Heart right ventricle (tissue), 16 donors: ENCODE measurements at regions not wholly inside any gene's neighbourhood (a gene's known extent, or its start where the extent isn't known, plus 50 kb on each side); places are given as distances from the start of the nearest gene placed in this dataset.

Experiments used
- ATAC-seq, 8 donors: fragments of 200-7000 bp; cut with Tn5 transposase; one replicate each; pipeline ENCODE4 v1.9.1; 2020; ENCODE audit warnings: mild to moderate bottlenecking in 8 of 8, moderate library complexity in 8 of 8, moderate number of reproducible peaks in 1 of 8
- DNase-seq, 2 donors: peaks; one replicate each; pipeline ENCODE4 v3.0.0-alpha.2; 2020
- H3K27ac ChIP-seq, 10 donors: fragments of 200-600 bp; sonication (generic) in 2 of 10; one replicate each; pipeline versions ENCODE4 v1.5.0 to v1.8.0; 2020 to 2022; ENCODE audit warnings: mild to moderate bottlenecking in 3 of 10
- H3K27me3 ChIP-seq, 7 donors: fragments of 200-600 bp; one replicate each; pipeline ENCODE4 v1.8.0; 2021 to 2022; ENCODE audit warnings: mild to moderate bottlenecking in 2 of 7
- H3K36me3 ChIP-seq, 9 donors: fragments of 200-600 bp; sonication (generic) in 1 of 9; one replicate each; pipeline versions ENCODE4 v1.5.0 to v1.8.0; 2020 to 2022; ENCODE audit warnings: mild to moderate bottlenecking in 2 of 9
- H3K4me1 ChIP-seq, 9 donors: fragments of 200-600 bp; sonication (generic) in 1 of 9; one replicate each; pipeline versions ENCODE4 v1.5.0 to v1.8.0; 2020 to 2022; ENCODE audit warnings: mild to moderate bottlenecking in 4 of 9
- H3K4me3 ChIP-seq, 10 donors: fragments of 200-600 bp; sonication (generic) in 2 of 10; one replicate each; pipeline versions ENCODE4 v1.5.0 to v1.8.0; 2020 to 2022; ENCODE audit warnings: mild to moderate bottlenecking in 7 of 10, moderate library complexity in 2 of 10
- H3K9me3 ChIP-seq, 11 donors: fragments of 200-600 bp in 10 of 11; sonication (generic) in 2 of 11; one replicate each; pipeline versions ENCODE4 v1.5.0 to v1.8.0; 2013 to 2022; ENCODE audit warnings: mild to moderate bottlenecking in 2 of 11, control low read depth in 1 of 11, moderate library complexity in 1 of 11
- whole genome bisulfite sequencing, 2 donors: extraction: QIAGEN DNeasy Blood & Tissue Kit; methylation state at CpG; one replicate each; pipeline ENCODE4 v1.1.7; 2013; ENCODE audit warnings: inconsistent platforms in 1 of 2; 5-methylcytosine and 5-hydroxymethylcytosine counted together
- intact Hi-C, 10 donors: fragments of 100-400 bp; cut with DNase I; formaldehyde crosslinking; loops; one replicate each; pipeline versions ENCODE4 v1.11.1 to v1.14.2; 2022
- TF ChIP-seq, protein P1 (sequence below), 9 donors: fragments of 200-600 bp; sonication (generic) in 2 of 9; IDR thresholded peaks; one replicate each; pipeline versions ENCODE4 v1.5.0 to v1.8.0; 2021 to 2022; ENCODE audit warnings: antibody characterized with exemption in 9 of 9, mild to moderate bottlenecking in 5 of 9, moderate library complexity in 1 of 9
- donor health status: Arrhythmogenic right ventricular cardiomyopathy.
- donor health status: ischemic (EF 13 %, LVEDD 7.1; RV severe dilation, severe dysfunction).
- donor health status: healthy with polysubstance abuse.
- donor health status: DM: no; HTN: yes; CAD: no.
- donor health status: DM: no; HTN: no; CAD: no.
- donor health status: ischemic (EF 25% LVEDD 6.9; RV normal size, moderate dysfunction).
- donor health status: ischemic (EF 25% LVEDD 5.7; RV mildly dilated, moderate dysfunction).
- donor health status: healthy.
- donor health status: DM: yes; HTN: yes; CAD: no.
- donor health status: Ischemic cardiomyopathy.
- donor health status: ischemic (EF 35%, LVEDD 5.7; RV mildly dilated, moderate dysfunction).
- donor health status: nonischemic (EF 11% LVEDD 7.7; RV severe dilation, severe dysfunction).
- donor health status: DM: yes; HTN: yes; CAD: no.
- donor health status: PGD.
- donor health status: ischemic (EF 29% LVEDD 5.4; RV normal size, mild dysfunction).
- donor health status: nonischemic (EF 23%, LVEDD 6.1; RV moderate dilation, normal function).

GRCh38 chr5:93998951-93999455 lies 257.6 kb upstream of the POU5F2 start:
- no peaks in the 10 kb centered on the region for H3K27me3 ChIP-seq
- H3K27ac ChIP-seq = no peak overlapping the region
- no peak for ATAC-seq
- 22 to 34% methylated on average over 1 of the region's 1 CpG for WGBS, 2 donors
- no peak overlapping the region for H3K4me3 ChIP-seq
- no peaks in the 10 kb centered on the region for H3K36me3 ChIP-seq
- TF ChIP-seq, protein P1, sequence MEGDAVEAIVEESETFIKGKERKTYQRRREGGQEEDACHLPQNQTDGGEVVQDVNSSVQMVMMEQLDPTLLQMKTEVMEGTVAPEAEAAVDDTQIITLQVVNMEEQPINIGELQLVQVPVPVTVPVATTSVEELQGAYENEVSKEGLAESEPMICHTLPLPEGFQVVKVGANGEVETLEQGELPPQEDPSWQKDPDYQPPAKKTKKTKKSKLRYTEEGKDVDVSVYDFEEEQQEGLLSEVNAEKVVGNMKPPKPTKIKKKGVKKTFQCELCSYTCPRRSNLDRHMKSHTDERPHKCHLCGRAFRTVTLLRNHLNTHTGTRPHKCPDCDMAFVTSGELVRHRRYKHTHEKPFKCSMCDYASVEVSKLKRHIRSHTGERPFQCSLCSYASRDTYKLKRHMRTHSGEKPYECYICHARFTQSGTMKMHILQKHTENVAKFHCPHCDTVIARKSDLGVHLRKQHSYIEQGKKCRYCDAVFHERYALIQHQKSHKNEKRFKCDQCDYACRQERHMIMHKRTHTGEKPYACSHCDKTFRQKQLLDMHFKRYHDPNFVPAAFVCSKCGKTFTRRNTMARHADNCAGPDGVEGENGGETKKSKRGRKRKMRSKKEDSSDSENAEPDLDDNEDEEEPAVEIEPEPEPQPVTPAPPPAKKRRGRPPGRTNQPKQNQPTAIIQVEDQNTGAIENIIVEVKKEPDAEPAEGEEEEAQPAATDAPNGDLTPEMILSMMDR (IDR thresholded peaks at IDR 0.05) = no peak
- no peak for DNase-seq
- H3K4me1 ChIP-seq = peaks cover 0 to 10% (median 0%) of the 10 kb centered on the region in 9 donors
- intact Hi-C loops = no loop called here
- peaks cover 0 to 24% (median 14%) of the 10 kb centered on the region in 11 donors for H3K9me3 ChIP-seq

- WGBS, 2 donors = 74 to 85% methylated on average over 1 of the region's 1 CpG
- no peaks in the 10 kb centered on the region for H3K27me3 ChIP-seq
- H3K4me3 ChIP-seq = no peak overlapping the region
- ATAC-seq (no peak), DNase-seq (no peak)
- H3K9me3 ChIP-seq = peaks cover 0 to 20% (median 14%) of the 10 kb centered on the region in 11 donors
- H3K4me1 ChIP-seq = peaks cover 0 to 10% (median 0%) of the 10 kb centered on the region in 9 donors
- no peak overlapping the region for H3K27ac ChIP-seq
- H3K36me3 ChIP-seq = no peaks in the 10 kb centered on the region
- TF ChIP-seq, protein P1 (IDR thresholded peaks at IDR 0.05) = no peak
- intact Hi-C loops = no loop called here
These were observed 256.2 kb upstream of the POU5F2 start for GRCh38 chr5:93997562-93997961.

DNA sequence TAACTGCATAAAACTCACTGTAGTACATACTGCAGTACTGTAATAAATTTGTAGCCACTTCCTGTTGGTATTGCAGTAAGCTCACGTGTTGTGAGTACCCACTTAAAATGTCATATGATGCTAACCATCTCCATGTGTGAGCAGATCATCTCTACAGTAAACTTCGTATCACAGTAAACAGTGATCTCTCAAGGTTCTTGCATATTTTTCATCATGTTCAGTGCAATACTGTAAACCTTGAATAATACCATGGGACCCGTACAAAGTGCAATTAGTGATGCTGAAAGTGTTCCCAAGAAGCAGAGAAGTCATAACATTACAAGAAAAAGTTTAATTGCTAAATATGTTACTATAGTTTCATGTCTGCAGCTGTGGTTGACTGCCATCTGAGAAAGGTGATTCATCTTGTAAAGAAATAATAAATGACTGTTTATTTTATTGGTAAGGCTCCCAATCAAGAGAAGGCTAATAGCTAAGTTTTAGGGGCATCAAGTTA lies 253.8 kb upstream of the POU5F2 start:
- no peak for ATAC-seq
- Histone ChIP-seq H3K9me3 (peaks cover 0 to 2% (median 0%) of the 10 kb centered on the region in 11 donors), H3K27ac (no peak overlapping the region), H3K4me1 (peaks cover 0 to 19% (median 10%) of the 10 kb centered on the region in 9 donors), H3K36me3 (no peaks in the 10 kb centered on the region), H3K4me3 (no peak overlapping the region), H3K27me3 (no peaks in the 10 kb centered on the region)
- intact Hi-C loops = no loop called here
- DNase-seq = no peak
- TF ChIP-seq, protein P1 (IDR thresholded peaks at IDR 0.05) = no peak
- 70 to 76% methylated on average over 3 of the region's 3 CpGs for WGBS, 2 donors

DNA sequence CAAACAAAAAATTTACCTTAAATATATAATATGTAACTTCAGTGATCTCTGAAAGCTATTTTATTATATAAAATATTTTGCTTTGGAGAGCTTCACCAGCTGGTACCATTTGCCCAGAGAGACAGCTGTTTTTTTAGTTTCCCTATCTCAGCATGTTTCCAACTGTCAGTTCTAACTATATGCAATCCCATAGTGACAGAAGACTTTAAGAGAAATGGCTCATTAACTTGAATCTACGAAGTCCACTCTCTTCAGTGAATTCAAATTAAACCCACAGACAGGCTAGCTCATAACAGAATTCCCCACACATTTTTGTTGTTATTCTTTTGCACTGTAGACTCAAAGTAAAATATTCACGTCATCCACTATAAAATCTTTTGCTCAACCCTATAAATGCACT lies 251.8 kb upstream of the POU5F2 start:
- DNase-seq = no peak
- WGBS, 2 donors = 79 to 84% methylated on average over 2 of the region's 2 CpGs
- Histone ChIP-seq H3K4me1 (peaks cover 0 to 14% (median 4%) of the 10 kb centered on the region in 9 donors), H3K36me3 (no peaks in the 10 kb centered on the region), H3K4me3 (no peak overlapping the region), H3K27ac (no peak overlapping the region), H3K27me3 (no peaks in the 10 kb centered on the region), H3K9me3 (no peaks in the 10 kb centered on the region)
- TF ChIP-seq, protein P1 (IDR thresholded peaks at IDR 0.05) = no peak
- ATAC-seq = no peak
- intact Hi-C loops = no loop called here
